H1 (cell line): ENCODE measurements at regions not wholly inside any gene's neighbourhood (a gene's known extent, or its start where the extent isn't known, plus 50 kb on each side); places are given as distances from the start of the nearest gene placed in this dataset.

ENCODE experiments used
- CBX5 ChIP-seq: fragments of 300-800, 300-1000 bp; sonication (generic); IDR thresholded peaks from 2 replicates; pipeline ENCODE4 v1.7.1; 2016; ENCODE audit warnings: antibody characterized with exemption, low read length, low read depth
- RNF2 ChIP-seq: fragments of 200-900, 300-1000 bp; sonication (generic); IDR thresholded peaks from 2 replicates; pipeline ENCODE4 v1.7.1; 2016; ENCODE audit warnings: borderline replicate concordance, low read depth, mild to moderate bottlenecking, antibody characterized with exemption, low read length; ENCODE audit not compliant: poor library complexity, severe bottlenecking; ENCODE audit errors: missing control alignments
- ZNF274 ChIP-seq: IDR thresholded peaks from 2 replicates; pipeline ENCODE4 v1.7.0; 2012; ENCODE audit warnings: low read length, borderline replicate concordance; ENCODE audit errors: extremely low read depth

- no peak for TF ChIP-seq CBX5
- TF ChIP-seq ZNF274: no peak
- TF ChIP-seq RNF2: no peak
These were observed 54.9 kb upstream of the CES5A start (continued) for GRCh38 chr16:55930036-55930435.
